Cerebellar nuclear complex (tissue), 1 donor: ENCODE measurements at regions not wholly inside any gene's neighbourhood (a gene's known extent, or its start where the extent isn't known, plus 50 kb on each side); places are given as distances from the start of the nearest gene placed in this dataset.
"Not testable (repeated sequence)": the region's sequence is repeated elsewhere in the genome, so short reads cannot be mapped to it uniquely, and the experiment has no call there.

Source experiments
- DNase-seq, 2 experiments: peaks; one replicate each; lab custom pipeline; 2025; lab: John Stamatoyannopoulos, UW

GRCh38 chrX:45485719-45486118, 285.0 kb upstream of the DIPK2B start:
- no peak for DNase-seq

- DNase-seq = no peak
These were observed 279.3 kb upstream of the DIPK2B start for GRCh38 chrX:45479835-45480422.

- DNase-seq = no peak
These were observed 278.6 kb upstream of the DIPK2B start for GRCh38 chrX:45479196-45479834.

GRCh38 chrX:45472968-45473367, 272.3 kb upstream of the DIPK2B start:
- DNase-seq = no peak

- DNase-seq = not testable (repeated sequence)
These were observed 266.9 kb upstream of the DIPK2B start for GRCh38 chrX:45467537-45467936.

GRCh38 chrX:45455732-45456131, 255.1 kb upstream of the DIPK2B start:
- not testable (repeated sequence) for DNase-seq

GRCh38 chrX:45454290-45454689, 253.6 kb upstream of the DIPK2B start:
- no peak for DNase-seq

GRCh38 chrX:45449982-45450381, 249.3 kb upstream of the DIPK2B start:
- DNase-seq = no peak

GRCh38 chrX:45447995-45448394, 247.3 kb upstream of the DIPK2B start:
- no peak for DNase-seq

GRCh38 chrX:45447331-45447730, 246.7 kb upstream of the DIPK2B start:
- no peak for DNase-seq

- no peak for DNase-seq
These were observed 245.2 kb upstream of the DIPK2B start for GRCh38 chrX:45445745-45446412.

- no peak for DNase-seq
These were observed 236.5 kb upstream of the DIPK2B start for GRCh38 chrX:45437186-45437585.

GRCh38 chrX:45435481-45435880, 234.8 kb upstream of the DIPK2B start:
- DNase-seq = no peak

- no peak for DNase-seq
These were observed 233.6 kb upstream of the DIPK2B start for GRCh38 chrX:45434231-45434630.

GRCh38 chrX:45428831-45429230, 228.2 kb upstream of the DIPK2B start:
- no peak for DNase-seq

GRCh38 chrX:45424326-45424725, 223.7 kb upstream of the DIPK2B start:
- DNase-seq = no peak

- no peak for DNase-seq
These were observed 221.7 kb upstream of the DIPK2B start for GRCh38 chrX:45422216-45422925.

GRCh38 chrX:45421806-45422205, 221.1 kb upstream of the DIPK2B start:
- no peak for DNase-seq

- DNase-seq = no peak
These were observed 203.5 kb upstream of the DIPK2B start for GRCh38 chrX:45404206-45404605.

- DNase-seq = no peak
These were observed 201.2 kb upstream of the DIPK2B start for GRCh38 chrX:45401923-45402322.

GRCh38 chrX:45400951-45401725, 200.5 kb upstream of the DIPK2B start:
- DNase-seq = not testable (repeated sequence)
